HG03095 (cell line): ENCODE measurements at regions not wholly inside any gene's neighbourhood (a gene's known extent, or its start where the extent isn't known, plus 50 kb on each side); places are given as distances from the start of the nearest gene placed in this dataset.
"Not testable (repeated sequence)": the region's sequence is repeated elsewhere in the genome, so short reads cannot be mapped to it uniquely, and the experiment has no call there.

Experiments
- ATAC-seq: cut with Tn5 transposase; IDR thresholded peaks from one replicate; pipeline ENCODE4 v1.9.1; 2021; ENCODE audit warnings: moderate library complexity; ENCODE audit not compliant: unreplicated experiment

GRCh38 chr18:78422336-78422735 lies 557.3 kb upstream of the SALL3 start:
- ATAC-seq: no peak

- no peak for ATAC-seq
Measured at GRCh38 chr18:78423811-78424210, 555.8 kb upstream of the SALL3 start.

GRCh38 chr18:78424403-78425018 lies 555.1 kb upstream of the SALL3 start:
- no peak for ATAC-seq

GRCh38 chr18:78425019-78425412 lies 554.6 kb upstream of the SALL3 start:
- no peak for ATAC-seq

- ATAC-seq: no peak
Measured at GRCh38 chr18:78427081-78427480, 552.5 kb upstream of the SALL3 start.

- ATAC-seq: no peak
Measured at GRCh38 chr18:78429127-78430108, 550.2 kb upstream of the SALL3 start.

- ATAC-seq: no peak
Measured at GRCh38 chr18:78430131-78430758, 549.4 kb upstream of the SALL3 start.

- no peak for ATAC-seq
Measured at GRCh38 chr18:78431606-78432005, 548.0 kb upstream of the SALL3 start.

GRCh38 chr18:78433562-78433961 lies 546.1 kb upstream of the SALL3 start:
- ATAC-seq: no peak

GRCh38 chr18:78436110-78436509 lies 543.5 kb upstream of the SALL3 start:
- ATAC-seq: no peak

GRCh38 chr18:78438235-78438634 lies 541.4 kb upstream of the SALL3 start:
- not testable (repeated sequence) for ATAC-seq

GRCh38 chr18:78445880-78446279 lies 533.7 kb upstream of the SALL3 start:
- no peak for ATAC-seq

- ATAC-seq: no peak
Measured at GRCh38 chr18:78447211-78447610, 532.4 kb upstream of the SALL3 start.

- ATAC-seq: no peak
Measured at GRCh38 chr18:78448106-78448505, 531.5 kb upstream of the SALL3 start.

GRCh38 chr18:78448591-78448990 lies 531.0 kb upstream of the SALL3 start:
- ATAC-seq: no peak

GRCh38 chr18:78454221-78454620 lies 525.4 kb upstream of the SALL3 start:
- ATAC-seq: no peak

GRCh38 chr18:78455386-78455785 lies 524.2 kb upstream of the SALL3 start:
- no peak for ATAC-seq

GRCh38 chr18:78457011-78457410 lies 522.6 kb upstream of the SALL3 start:
- no peak for ATAC-seq

- ATAC-seq: no peak
Measured at GRCh38 chr18:78457731-78458130, 521.9 kb upstream of the SALL3 start.

GRCh38 chr18:78458356-78458755 lies 521.3 kb upstream of the SALL3 start:
- no peak for ATAC-seq

GRCh38 chr18:78459668-78460067 lies 520.0 kb upstream of the SALL3 start:
- ATAC-seq: no peak

- no peak for ATAC-seq
Measured at GRCh38 chr18:78460558-78460957, 519.1 kb upstream of the SALL3 start.
